NB4 (cell line): ENCODE measurements at regions not wholly inside any gene's neighbourhood (a gene's known extent, or its start where the extent isn't known, plus 50 kb on each side); places are given as distances from the start of the nearest gene placed in this dataset.

Experiments
- DNase-seq: peaks from one replicate; pipeline ENCODE4 v3.0.0; 2010; ENCODE audit warnings: low read depth
- H3K4me3 ChIP-seq: one replicate; pipeline ENCODE4 v1.5.1; 2011; ENCODE audit warnings: mild to moderate bottlenecking, low read depth, low read length, moderate library complexity
- MYC ChIP-seq: IDR thresholded peaks from 2 replicates; pipeline ENCODE4 v1.6.1; 2011; ENCODE audit warnings: low read depth, low read length
- POLR2A ChIP-seq: IDR thresholded peaks from 2 replicates; pipeline ENCODE4 v1.6.1; 2011; ENCODE audit warnings: mild to moderate bottlenecking; ENCODE audit not compliant: insufficient read length; ENCODE audit errors: extremely low read depth
- TF ChIP-seq, protein P1 (sequence below): IDR thresholded peaks from one replicate; pipeline ENCODE4 v1.5.1; 2012; ENCODE audit warnings: low read depth, low read length
- TF ChIP-seq, protein P2 (sequence below): IDR thresholded peaks from 2 replicates; pipeline ENCODE4 v1.6.1; 2011; ENCODE audit warnings: low read depth, low read length

DNA sequence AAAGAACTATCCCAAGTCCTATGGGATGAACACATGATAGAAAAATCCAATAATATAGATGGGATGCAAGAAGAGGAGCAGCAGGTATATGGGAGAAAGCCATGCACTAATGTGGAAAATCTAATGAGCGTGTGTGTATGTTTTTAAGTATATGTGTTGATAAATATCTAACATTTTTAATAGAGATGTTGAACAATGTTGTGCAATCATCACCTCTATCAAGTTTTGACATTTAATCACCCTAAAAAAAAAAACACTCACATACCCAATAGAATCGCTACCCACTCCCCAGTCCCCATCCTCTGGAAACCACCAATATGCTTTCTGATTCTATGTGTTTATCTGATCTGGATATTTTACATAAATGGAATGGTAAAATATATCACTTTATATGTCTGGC, 983.7 kb downstream of the SUCLG1 start:
- no peak overlapping the region for H3K4me3 ChIP-seq
- TF ChIP-seq, protein P1, sequence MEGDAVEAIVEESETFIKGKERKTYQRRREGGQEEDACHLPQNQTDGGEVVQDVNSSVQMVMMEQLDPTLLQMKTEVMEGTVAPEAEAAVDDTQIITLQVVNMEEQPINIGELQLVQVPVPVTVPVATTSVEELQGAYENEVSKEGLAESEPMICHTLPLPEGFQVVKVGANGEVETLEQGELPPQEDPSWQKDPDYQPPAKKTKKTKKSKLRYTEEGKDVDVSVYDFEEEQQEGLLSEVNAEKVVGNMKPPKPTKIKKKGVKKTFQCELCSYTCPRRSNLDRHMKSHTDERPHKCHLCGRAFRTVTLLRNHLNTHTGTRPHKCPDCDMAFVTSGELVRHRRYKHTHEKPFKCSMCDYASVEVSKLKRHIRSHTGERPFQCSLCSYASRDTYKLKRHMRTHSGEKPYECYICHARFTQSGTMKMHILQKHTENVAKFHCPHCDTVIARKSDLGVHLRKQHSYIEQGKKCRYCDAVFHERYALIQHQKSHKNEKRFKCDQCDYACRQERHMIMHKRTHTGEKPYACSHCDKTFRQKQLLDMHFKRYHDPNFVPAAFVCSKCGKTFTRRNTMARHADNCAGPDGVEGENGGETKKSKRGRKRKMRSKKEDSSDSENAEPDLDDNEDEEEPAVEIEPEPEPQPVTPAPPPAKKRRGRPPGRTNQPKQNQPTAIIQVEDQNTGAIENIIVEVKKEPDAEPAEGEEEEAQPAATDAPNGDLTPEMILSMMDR, result no peak
- TF ChIP-seq POLR2A, result no peak
- TF ChIP-seq, protein P2, sequence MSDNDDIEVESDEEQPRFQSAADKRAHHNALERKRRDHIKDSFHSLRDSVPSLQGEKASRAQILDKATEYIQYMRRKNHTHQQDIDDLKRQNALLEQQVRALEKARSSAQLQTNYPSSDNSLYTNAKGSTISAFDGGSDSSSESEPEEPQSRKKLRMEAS, result no peak
- no peak for TF ChIP-seq MYC
- no peak for DNase-seq

DNA sequence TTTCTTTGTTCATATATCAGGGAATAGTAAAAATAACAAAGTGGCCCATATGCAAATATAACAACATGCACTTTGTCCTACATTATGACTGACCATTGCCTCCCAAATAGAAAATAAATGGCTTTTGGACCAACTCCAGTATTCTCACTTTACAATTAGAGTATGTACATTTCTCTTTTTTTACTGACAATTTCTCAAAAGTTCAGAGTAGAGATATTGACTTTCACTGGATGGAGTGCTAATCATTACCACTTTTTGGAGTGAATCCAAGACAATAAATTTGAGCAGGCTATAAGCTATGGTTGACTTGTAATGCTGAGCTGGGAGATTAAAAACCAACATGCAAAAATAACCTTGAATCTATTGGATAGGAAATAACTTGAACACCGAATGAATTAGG, 987.4 kb downstream of the SUCLG1 start:
- H3K4me3 ChIP-seq, result no peak overlapping the region
- DNase-seq, result no peak
- TF ChIP-seq, protein P2, result no peak
- TF ChIP-seq POLR2A, result no peak
- TF ChIP-seq, protein P1, result no peak
- no peak for TF ChIP-seq MYC

DNA sequence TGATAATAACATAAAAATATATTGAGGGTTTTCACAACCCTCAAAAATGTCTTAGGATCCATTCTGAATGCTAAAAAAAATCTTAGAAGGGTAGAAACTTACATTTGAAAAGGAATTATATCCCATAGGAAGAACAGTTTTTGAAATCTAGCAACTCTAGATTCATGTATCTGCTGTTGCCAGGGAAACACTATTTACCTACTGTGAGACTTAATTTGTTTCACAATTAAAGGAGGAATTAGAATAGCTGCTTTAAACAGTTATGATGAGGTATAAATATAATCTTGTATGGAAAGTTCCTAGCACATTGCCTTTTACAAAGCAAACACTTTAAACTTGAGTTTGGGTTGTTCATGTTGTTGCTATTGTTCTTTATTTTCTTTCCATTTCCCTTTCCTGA, 988.2 kb downstream of the SUCLG1 start:
- no peak overlapping the region for H3K4me3 ChIP-seq
- DNase-seq, result no peak
- TF ChIP-seq, protein P2, result no peak
- no peak for TF ChIP-seq MYC
- TF ChIP-seq, protein P1, result no peak
- TF ChIP-seq POLR2A, result no peak

DNA sequence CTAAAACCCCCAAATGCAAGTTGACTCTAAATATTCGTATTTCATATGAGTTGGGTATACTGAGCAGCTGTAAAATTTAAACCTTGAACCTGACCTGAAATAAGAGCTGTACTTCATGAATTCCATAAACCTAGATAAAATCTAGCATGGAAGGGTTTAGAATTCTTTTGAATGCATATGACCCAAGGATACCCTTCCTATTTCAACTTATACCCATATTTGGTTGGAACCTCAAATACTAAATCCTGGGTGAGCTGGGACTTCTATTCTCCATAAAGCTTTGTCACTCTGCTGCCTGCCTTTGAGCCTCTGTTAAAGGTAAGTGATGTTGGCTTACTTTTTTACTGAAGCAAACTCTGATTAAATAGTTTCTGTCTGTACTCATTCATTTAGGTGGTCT, 994.6 kb downstream of the SUCLG1 start:
- H3K4me3 ChIP-seq, result no peak overlapping the region
- DNase-seq, result no peak
- no peak for TF ChIP-seq POLR2A
- TF ChIP-seq MYC, result no peak
- TF ChIP-seq, protein P2, result no peak
- TF ChIP-seq, protein P1, result no peak

DNA sequence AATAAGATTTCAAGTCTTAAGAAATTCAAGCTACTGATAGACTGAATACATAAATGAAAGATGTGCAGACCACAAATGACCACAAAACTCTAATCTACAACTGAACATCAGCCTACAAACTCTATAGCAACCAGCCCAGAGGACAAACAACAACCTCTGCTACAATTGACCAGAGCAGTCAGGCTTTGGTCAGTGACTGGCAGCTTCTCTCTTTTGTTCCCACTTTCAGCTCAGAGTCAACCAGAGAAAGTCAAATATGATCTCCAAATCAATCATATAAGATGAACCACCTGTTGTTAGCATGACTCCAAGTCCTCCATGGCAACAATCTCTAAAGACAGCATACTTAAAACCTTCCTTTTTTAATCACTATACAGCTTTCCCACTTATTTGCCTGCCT, 996.2 kb downstream of the SUCLG1 start:
- DNase-seq, result no peak
- no peak for TF ChIP-seq MYC
- TF ChIP-seq POLR2A, result no peak
- TF ChIP-seq, protein P2, result no peak
- TF ChIP-seq, protein P1, result no peak
- no peak overlapping the region for H3K4me3 ChIP-seq

DNA sequence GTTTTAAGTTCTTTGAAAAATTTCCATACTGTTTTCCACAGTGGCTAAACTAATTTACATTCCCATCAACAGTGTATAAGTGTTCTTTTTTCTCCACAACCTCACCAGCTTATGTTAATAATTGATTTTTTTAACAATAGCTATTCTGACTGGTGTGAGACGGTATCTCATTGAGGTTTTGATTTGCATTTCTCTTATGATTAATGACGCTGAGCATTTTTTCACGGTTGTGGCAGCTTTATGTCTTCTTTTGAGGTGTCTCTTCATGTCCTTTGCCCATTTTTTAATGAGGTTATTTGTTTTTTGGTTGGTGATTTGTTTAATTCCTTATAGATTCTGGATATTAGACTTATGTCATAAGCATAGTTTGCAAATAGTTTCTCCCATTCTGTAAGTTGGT, 997.9 kb downstream of the SUCLG1 start:
- H3K4me3 ChIP-seq, result no peak overlapping the region
- no peak for DNase-seq
- TF ChIP-seq MYC, result no peak
- no peak for TF ChIP-seq POLR2A
